GM13976 (cell line): ENCODE measurements at regions not wholly inside any gene's neighbourhood (a gene's known extent, or its start where the extent isn't known, plus 50 kb on each side); places are given as distances from the start of the nearest gene placed in this dataset.

Source experiments
- DNase-seq: peaks from one replicate; pipeline ENCODE4 v3.0.0; 2012; ENCODE audit warnings: low spot score
- in situ Hi-C: fragments of 300-500 bp; cut with MboI; formaldehyde crosslinking; loops from one replicate; pipeline ENCODE4 v1.12.0; 2022; ENCODE audit warnings: low sequenced_read_pairs, mixed read lengths, inconsistent platforms; ENCODE audit not compliant: unreplicated experiment
- TF ChIP-seq, protein P1 (sequence below): IDR thresholded peaks from 2 replicates; pipeline ENCODE4 v1.5.1; 2012; ENCODE audit warnings: borderline replicate concordance, mild to moderate bottlenecking; ENCODE audit not compliant: insufficient read depth; ENCODE audit errors: extremely low read depth, missing control alignments, control extremely low read depth

DNA sequence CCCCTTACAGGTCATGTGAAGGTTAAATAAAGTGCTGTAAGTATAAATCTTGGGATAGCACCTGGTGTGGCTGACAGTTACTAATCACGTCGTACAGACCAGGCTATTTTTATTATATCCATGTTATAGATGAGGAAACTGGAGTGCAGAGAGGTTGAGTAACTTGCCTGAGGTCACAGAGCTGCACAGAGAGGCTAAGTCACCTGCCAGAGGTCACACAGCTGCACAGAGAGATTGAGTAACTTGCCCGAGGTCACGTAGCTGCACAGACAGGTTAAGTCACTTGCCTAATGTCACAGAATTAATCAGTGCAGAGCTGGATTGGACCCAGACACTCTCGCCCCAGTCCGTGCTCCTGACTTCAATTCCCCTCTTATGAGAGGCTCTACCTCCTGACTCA is 171.5 kb downstream of the NUP210 start:
- TF ChIP-seq, protein P1, sequence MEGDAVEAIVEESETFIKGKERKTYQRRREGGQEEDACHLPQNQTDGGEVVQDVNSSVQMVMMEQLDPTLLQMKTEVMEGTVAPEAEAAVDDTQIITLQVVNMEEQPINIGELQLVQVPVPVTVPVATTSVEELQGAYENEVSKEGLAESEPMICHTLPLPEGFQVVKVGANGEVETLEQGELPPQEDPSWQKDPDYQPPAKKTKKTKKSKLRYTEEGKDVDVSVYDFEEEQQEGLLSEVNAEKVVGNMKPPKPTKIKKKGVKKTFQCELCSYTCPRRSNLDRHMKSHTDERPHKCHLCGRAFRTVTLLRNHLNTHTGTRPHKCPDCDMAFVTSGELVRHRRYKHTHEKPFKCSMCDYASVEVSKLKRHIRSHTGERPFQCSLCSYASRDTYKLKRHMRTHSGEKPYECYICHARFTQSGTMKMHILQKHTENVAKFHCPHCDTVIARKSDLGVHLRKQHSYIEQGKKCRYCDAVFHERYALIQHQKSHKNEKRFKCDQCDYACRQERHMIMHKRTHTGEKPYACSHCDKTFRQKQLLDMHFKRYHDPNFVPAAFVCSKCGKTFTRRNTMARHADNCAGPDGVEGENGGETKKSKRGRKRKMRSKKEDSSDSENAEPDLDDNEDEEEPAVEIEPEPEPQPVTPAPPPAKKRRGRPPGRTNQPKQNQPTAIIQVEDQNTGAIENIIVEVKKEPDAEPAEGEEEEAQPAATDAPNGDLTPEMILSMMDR, result no peak
- no peak for DNase-seq
- in situ Hi-C loops, result no loop called here

DNA sequence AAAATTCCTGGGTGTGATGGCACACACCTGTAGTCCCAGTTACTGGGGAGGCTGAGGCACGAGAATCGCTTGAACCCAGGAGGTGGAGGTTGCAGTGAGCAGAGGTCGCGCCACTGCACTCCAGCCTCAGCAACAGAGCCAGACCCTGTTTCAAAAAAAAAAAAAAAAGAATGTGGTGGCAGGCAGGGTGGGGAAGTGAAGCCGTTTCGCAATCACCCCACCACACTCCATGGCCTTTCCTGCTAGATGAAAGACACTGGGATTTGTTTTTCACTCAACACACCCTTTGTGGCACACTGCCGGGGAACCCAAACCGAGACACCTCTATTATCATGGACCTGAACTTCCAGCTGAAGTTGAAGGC is 172.4 kb upstream of the IQSEC1 start:
- in situ Hi-C loops, result no loop called here
- TF ChIP-seq, protein P1, result no peak

DNA sequence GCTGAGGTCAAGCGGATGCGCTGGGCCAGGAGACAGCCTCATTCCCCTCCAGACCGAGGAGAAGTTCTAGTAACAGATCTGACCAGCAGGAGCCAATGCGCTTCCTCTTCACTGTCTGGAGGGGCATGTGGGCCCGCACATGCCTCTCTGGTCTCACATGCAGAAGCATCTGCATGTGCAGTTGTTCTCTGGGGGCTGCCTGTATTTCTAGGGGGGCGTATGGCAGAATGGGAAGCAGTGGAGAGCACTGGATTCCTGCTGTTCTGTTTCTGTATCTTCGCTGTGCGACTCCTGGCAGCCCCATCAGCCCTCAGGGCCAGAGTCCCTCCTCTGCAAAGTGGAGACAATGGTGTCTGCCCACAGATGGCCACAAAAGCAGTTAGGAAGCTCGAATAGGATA is 170.4 kb upstream of the IQSEC1 start:
- in situ Hi-C loops, result no loop called here
- TF ChIP-seq, protein P1, result no peak
- no peak for DNase-seq

More for the DNA sequence above, 172.4 kb upstream of the IQSEC1 start:
- no peak for DNase-seq

DNA sequence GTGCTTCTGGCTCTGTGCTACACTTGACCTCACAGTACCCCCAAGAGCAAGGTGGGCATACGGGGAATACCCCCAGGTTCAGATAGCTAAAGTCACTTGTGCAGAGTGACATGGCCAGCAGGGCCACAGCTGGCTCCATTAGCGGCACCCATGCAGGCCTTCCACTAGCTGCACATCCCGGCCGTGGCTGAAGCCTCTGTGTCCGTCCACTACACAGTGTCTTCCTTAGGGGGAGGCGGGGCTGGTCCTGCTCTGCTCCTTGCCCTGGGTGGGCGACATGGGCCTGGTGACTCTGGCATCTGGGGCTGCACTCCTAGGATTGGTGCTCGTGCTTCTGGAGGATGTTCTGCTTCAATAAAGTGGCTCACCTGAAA is 169.1 kb upstream of the IQSEC1 start:
- DNase-seq, result no peak
- in situ Hi-C loops, result no loop called here

DNA sequence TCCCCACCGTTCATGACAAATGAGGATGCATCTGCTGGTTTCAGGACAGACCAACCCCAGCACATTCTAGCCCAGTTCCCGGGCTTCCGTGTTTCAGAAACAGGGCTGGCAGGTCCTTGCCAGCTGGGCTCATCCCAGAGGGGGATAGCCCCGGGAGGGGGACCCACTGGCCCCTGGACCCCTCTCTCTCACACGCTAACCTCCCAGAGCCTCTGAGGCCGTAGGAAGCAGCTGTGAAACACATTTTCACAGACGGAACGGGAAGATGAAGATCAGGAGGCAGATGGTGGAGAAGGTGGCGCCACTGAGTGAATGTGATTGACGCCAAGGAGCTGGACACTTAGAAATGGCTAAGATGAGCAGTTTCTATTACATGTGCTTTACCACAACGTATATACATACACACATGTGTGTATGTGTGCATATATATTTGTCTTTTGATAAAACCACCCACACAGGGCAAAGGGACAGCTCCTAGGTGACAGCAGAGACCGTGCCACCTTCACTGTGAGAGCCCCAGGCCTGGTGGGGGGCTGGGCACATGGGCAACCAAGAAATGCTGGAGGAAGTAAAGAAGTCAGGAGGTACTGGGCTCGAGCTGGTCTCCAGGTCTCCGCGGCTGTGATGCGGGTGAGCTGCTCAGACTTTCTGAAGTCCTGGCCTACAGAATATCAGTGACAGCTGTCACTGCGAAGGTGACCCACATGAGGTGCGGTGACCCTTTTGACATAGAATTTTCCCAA is 168.6 kb upstream of the IQSEC1 start:
- TF ChIP-seq, protein P1, result no peak
- no peak for DNase-seq
- in situ Hi-C loops, result no loop called here

More for the DNA sequence above, 169.1 kb upstream of the IQSEC1 start:
- TF ChIP-seq, protein P1, result no peak

DNA sequence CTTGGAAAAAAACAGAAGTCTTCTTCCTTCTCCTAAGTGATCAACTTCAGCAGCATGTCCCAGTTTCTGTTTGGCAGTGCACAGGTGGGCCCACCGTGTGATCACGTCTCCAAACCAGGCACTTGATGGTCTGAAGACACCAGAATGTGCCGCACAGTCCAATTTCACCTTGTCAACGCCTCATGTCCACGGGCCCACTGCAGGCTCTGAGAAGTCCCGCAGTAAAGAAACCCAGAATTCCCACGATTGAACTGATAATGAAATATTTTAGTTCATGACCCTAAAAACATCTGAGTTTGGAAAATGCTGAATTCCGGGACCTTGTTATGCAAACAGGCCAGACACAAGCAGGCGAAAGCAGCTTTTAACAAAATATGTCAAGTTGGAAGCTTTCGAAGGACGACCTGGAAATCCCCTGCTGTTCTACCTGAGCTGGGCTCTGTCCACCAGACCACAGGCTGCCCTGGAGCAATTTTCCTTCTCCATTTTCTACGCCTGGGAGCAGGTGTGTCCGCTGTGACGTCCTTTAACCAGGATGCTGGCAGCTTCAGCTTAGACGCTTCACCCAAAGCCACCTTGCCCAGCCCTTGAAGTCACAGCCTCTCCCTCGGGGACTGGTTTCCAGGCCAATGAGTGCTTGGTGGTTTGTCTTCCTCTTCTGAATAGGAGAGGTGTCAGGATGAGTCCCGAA is 167.8 kb upstream of the IQSEC1 start:
- TF ChIP-seq, protein P1, result no peak
- in situ Hi-C loops, result no loop called here
- no peak for DNase-seq
